Esophagus muscularis mucosa (tissue), 3 donors: ENCODE measurements at regions not wholly inside any gene's neighbourhood (a gene's known extent, or its start where the extent isn't known, plus 50 kb on each side); places are given as distances from the start of the nearest gene placed in this dataset.

Experiments
- CTCF ChIP-seq, 3 experiments: fragments of 200-600 bp in 2 of 3; fragments of 450-650 bp in 1 of 3; sonication (generic) in 2 of 3; IDR thresholded peaks; one replicate each; pipeline ENCODE4 v1.5.1; 2017 to 2019; ENCODE audit warnings: antibody characterized with exemption in 3 of 3, mild to moderate bottlenecking in 2 of 3, moderate library complexity in 1 of 3
- EP300 ChIP-seq: sonication (generic); formaldehyde crosslinking; IDR thresholded peaks from one replicate; pipeline ENCODE4 v1.6.1; 2017; ENCODE audit warnings: antibody characterized with exemption

GRCh38 chr1:229002451-229002960 is 267.2 kb downstream of the RHOU start:
- TF ChIP-seq CTCF (IDR thresholded peaks at IDR 0.05): no peak
- TF ChIP-seq EP300: no peak
